HG03469 (cell line): ENCODE measurements at regions not wholly inside any gene's neighbourhood (a gene's known extent, or its start where the extent isn't known, plus 50 kb on each side); places are given as distances from the start of the nearest gene placed in this dataset.
"Not testable (repeated sequence)": the region's sequence is repeated elsewhere in the genome, so short reads cannot be mapped to it uniquely, and the experiment has no call there.

Experiments
- ATAC-seq: cut with Tn5 transposase; IDR thresholded peaks from one replicate; pipeline ENCODE4 v1.9.1; 2021; ENCODE audit warnings: mild to moderate bottlenecking, moderate library complexity, moderate number of reproducible peaks; ENCODE audit not compliant: unreplicated experiment

- not testable (repeated sequence) for ATAC-seq
Observed at GRCh38 chr5:164327166-164327565, 821.7 kb downstream of the MAT2B start.

- no peak for ATAC-seq
Observed at GRCh38 chr5:164332349-164333196, 827.2 kb downstream of the MAT2B start.

GRCh38 chr5:164335837-164336236 is 830.4 kb downstream of the MAT2B start:
- ATAC-seq: no peak

- no peak for ATAC-seq
Observed at GRCh38 chr5:164336276-164336675, 830.9 kb downstream of the MAT2B start.

- ATAC-seq: no peak
Observed at GRCh38 chr5:164336906-164337305, 831.5 kb downstream of the MAT2B start.

- no peak for ATAC-seq
Observed at GRCh38 chr5:164341056-164341619, 835.7 kb downstream of the MAT2B start.

GRCh38 chr5:164345173-164345849 is 839.9 kb downstream of the MAT2B start:
- ATAC-seq: no peak

GRCh38 chr5:164345853-164346252 is 840.4 kb downstream of the MAT2B start:
- no peak for ATAC-seq

GRCh38 chr5:164346785-164347630 is 841.6 kb downstream of the MAT2B start:
- ATAC-seq: no peak

- ATAC-seq: no peak
Observed at GRCh38 chr5:164350236-164350635, 844.8 kb downstream of the MAT2B start.

- no peak for ATAC-seq
Observed at GRCh38 chr5:164351245-164351834, 845.9 kb downstream of the MAT2B start.

GRCh38 chr5:164352695-164353094 is 847.3 kb downstream of the MAT2B start:
- ATAC-seq: no peak

GRCh38 chr5:164353155-164353554 is 847.7 kb downstream of the MAT2B start:
- ATAC-seq: no peak

GRCh38 chr5:164354139-164354751 is 848.8 kb downstream of the MAT2B start:
- no peak for ATAC-seq

GRCh38 chr5:164355267-164355830 is 849.9 kb downstream of the MAT2B start:
- ATAC-seq: no peak

- ATAC-seq: no peak
Observed at GRCh38 chr5:164356790-164357189, 851.4 kb downstream of the MAT2B start.

GRCh38 chr5:164357395-164358033 is 852.1 kb downstream of the MAT2B start:
- ATAC-seq: no peak

GRCh38 chr5:164358531-164359259 is 853.3 kb downstream of the MAT2B start:
- ATAC-seq: no peak
